ENCODE measurements at regions not wholly inside any gene's neighbourhood (a gene's known extent, or its start where the extent isn't known, plus 50 kb on each side); places are given as distances from the start of the nearest gene placed in this dataset.
"Not testable (repeated sequence)": the region's sequence is repeated elsewhere in the genome, so short reads cannot be mapped to it uniquely, and the experiment has no call there.

DNA sequence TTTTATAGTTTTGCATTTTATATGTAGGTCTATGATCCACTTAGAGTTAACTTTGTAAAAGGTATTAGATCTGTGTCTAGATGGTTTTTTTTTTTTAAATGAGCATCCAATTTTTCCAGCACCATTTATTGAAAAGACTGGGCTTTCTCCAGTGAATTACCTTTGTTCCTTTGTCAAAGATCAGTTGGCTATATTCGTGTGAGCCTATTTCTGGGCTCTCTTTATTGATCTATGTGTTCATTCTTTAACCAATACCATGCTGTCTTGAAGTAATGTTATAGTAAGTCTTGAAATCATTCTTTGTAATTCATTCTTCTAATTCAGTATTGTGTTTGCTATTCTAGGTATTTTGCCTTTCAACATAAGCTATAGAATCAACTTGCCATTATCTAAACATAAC, 165.4 kb upstream of the ARPP21 start:
- H3K4me1 ChIP-seq (ENCODE audit: control insufficient read depth, extremely low read depth, insufficient read depth, low read length) = no peaks in the 10 kb centered on the region
- no peak for TF ChIP-seq EZH2 (IDR thresholded peaks at IDR 0.05; ENCODE audit: low read length)
- no peak for TF ChIP-seq CTCF (optimal IDR thresholded peaks at IDR 0.05 in 1 of 3, IDR thresholded peaks at IDR 0.05 in 1 of 3, conservative IDR thresholded peaks at IDR 0.05 in 1 of 3; ENCODE audit: extremely low read depth in 1 of 3, insufficient read depth in 2 of 3, low read length in 3 of 3)
- H3K9ac ChIP-seq (ENCODE audit: control insufficient read depth, extremely low read depth, insufficient read depth, low read length) = no peak overlapping the region
- no peak overlapping the region for H3K4me2 ChIP-seq (ENCODE audit: control insufficient read depth, extremely low read depth, insufficient read depth, low read depth, low read length)
- dilution Hi-C loops (cut with MboI; ENCODE audit: extremely low pct_ligation_motif_present, low sequenced_read_pairs) = no loop called here
- DNase-seq (ENCODE audit: low read depth, low spot score) (no peak), FAIRE-seq (no peak)
- H3K9me1 ChIP-seq (ENCODE audit: control insufficient read depth, extremely low read depth, insufficient read depth, low read length) = no peaks in the 10 kb centered on the region
- H3K36me3 ChIP-seq (ENCODE audit: control insufficient read depth in 2 of 2, extremely low read depth in 1 of 2, insufficient read depth in 2 of 2, low read length in 2 of 2) = no peaks in the 10 kb centered on the region
- no peaks in the 10 kb centered on the region for H4K20me1 ChIP-seq (ENCODE audit: control insufficient read depth, extremely low read depth, insufficient read depth, low read length)
- no peak overlapping the region for H3K27ac ChIP-seq (ENCODE audit: control insufficient read depth, insufficient read depth, low read length)
- H3K9me3 ChIP-seq (ENCODE audit: control insufficient read depth, low read depth, low read length) = no peaks in the 10 kb centered on the region
- no peak overlapping the region for H2AFZ ChIP-seq (ENCODE audit: control insufficient read depth, low read length)
- H3K79me2 ChIP-seq (ENCODE audit: control insufficient read depth, insufficient read depth, low read length) = no peaks in the 10 kb centered on the region
- H3K4me3 ChIP-seq (ENCODE audit: control insufficient read depth in 2 of 3, extremely low read depth in 1 of 3, insufficient read depth in 2 of 3, low read depth in 1 of 3, low read length in 3 of 3) = no peak overlapping the region
- H3K27me3 ChIP-seq (ENCODE audit: control insufficient read depth, extremely low read depth, insufficient read depth, low read length) = no peaks in the 10 kb centered on the region

DNA sequence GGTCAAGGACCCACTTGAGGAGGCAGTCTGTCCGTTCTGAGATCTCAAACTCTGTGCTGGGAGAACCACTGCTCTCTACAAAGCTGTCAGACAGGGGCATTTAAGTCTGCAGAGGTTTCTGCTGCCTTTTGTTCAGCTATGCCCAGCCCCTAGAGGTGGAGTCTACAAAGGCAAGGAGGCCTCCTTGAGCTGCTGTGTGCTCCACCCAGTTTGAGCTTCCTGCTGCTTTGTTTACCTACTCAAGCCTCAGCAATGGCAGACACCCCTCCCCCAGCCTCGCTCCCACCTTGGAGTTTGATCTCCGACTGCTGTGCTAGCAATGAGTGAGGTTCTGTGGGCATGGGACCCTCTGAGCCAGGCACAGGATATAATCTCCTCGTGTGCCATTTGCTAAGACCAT, 156.8 kb upstream of the ARPP21 start:
- H3K27ac ChIP-seq (ENCODE audit: control insufficient read depth, insufficient read depth, low read length); DNase-seq (ENCODE audit: low read depth, low spot score); H3K79me2 ChIP-seq (ENCODE audit: control insufficient read depth, insufficient read depth, low read length); H3K9ac ChIP-seq (ENCODE audit: control insufficient read depth, extremely low read depth, insufficient read depth, low read length); H3K36me3 ChIP-seq (ENCODE audit: control insufficient read depth in 2 of 2, extremely low read depth in 1 of 2, insufficient read depth in 2 of 2, low read length in 2 of 2); H3K4me3 ChIP-seq (ENCODE audit: control insufficient read depth in 2 of 3, extremely low read depth in 1 of 3, insufficient read depth in 2 of 3, low read depth in 1 of 3, low read length in 3 of 3); dilution Hi-C loops (cut with MboI; ENCODE audit: extremely low pct_ligation_motif_present, low sequenced_read_pairs); H3K4me1 ChIP-seq (ENCODE audit: control insufficient read depth, extremely low read depth, insufficient read depth, low read length); H3K9me1 ChIP-seq (ENCODE audit: control insufficient read depth, extremely low read depth, insufficient read depth, low read length); H3K4me2 ChIP-seq (ENCODE audit: control insufficient read depth, extremely low read depth, insufficient read depth, low read depth, low read length); H2AFZ ChIP-seq (ENCODE audit: control insufficient read depth, low read length); H3K9me3 ChIP-seq (ENCODE audit: control insufficient read depth, low read depth, low read length); FAIRE-seq; H4K20me1 ChIP-seq (ENCODE audit: control insufficient read depth, extremely low read depth, insufficient read depth, low read length); H3K27me3 ChIP-seq (ENCODE audit: control insufficient read depth, extremely low read depth, insufficient read depth, low read length): not testable (repeated sequence)

DNA sequence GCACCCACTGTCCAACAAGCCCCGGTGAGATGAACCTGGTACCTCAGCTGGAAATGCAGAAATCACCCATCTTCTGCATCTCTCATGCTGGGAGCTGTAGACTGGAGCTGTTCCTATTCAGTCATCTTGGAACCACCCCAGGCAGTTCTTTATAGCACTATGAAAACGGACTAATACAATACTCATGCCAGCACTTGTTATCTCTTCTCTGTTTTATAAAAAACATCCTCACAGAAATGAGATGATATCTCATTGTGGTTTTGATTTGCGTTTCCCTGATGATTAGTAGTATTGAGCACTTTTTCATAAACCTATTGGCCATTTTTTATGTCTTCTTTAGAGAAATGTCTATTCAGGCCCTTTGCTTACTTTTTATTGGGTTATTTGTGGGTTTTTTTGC, 156.2 kb upstream of the ARPP21 start:
- no peak overlapping the region for H3K4me2 ChIP-seq (ENCODE audit: control insufficient read depth, extremely low read depth, insufficient read depth, low read depth, low read length)
- TF ChIP-seq EZH2 (IDR thresholded peaks at IDR 0.05; ENCODE audit: low read length) (no peak), CTCF (optimal IDR thresholded peaks at IDR 0.05 in 1 of 3, IDR thresholded peaks at IDR 0.05 in 1 of 3, conservative IDR thresholded peaks at IDR 0.05 in 1 of 3; ENCODE audit: extremely low read depth in 1 of 3, insufficient read depth in 2 of 3, low read length in 3 of 3) (no peak)
- H3K27me3 ChIP-seq (ENCODE audit: control insufficient read depth, extremely low read depth, insufficient read depth, low read length) = no peaks in the 10 kb centered on the region
- H3K4me3 ChIP-seq (ENCODE audit: control insufficient read depth in 2 of 3, extremely low read depth in 1 of 3, insufficient read depth in 2 of 3, low read depth in 1 of 3, low read length in 3 of 3) = no peak overlapping the region
- no peaks in the 10 kb centered on the region for H3K9me1 ChIP-seq (ENCODE audit: control insufficient read depth, extremely low read depth, insufficient read depth, low read length)
- no peak overlapping the region for H3K27ac ChIP-seq (ENCODE audit: control insufficient read depth, insufficient read depth, low read length)
- H2AFZ ChIP-seq (ENCODE audit: control insufficient read depth, low read length) = no peak overlapping the region
- H3K9me3 ChIP-seq (ENCODE audit: control insufficient read depth, low read depth, low read length) = no peaks in the 10 kb centered on the region
- FAIRE-seq (no peak), DNase-seq (ENCODE audit: low read depth, low spot score) (no peak)
- dilution Hi-C loops (cut with MboI; ENCODE audit: extremely low pct_ligation_motif_present, low sequenced_read_pairs) = no loop called here
- no peaks in the 10 kb centered on the region for H3K4me1 ChIP-seq (ENCODE audit: control insufficient read depth, extremely low read depth, insufficient read depth, low read length)
- no peaks in the 10 kb centered on the region for H3K36me3 ChIP-seq (ENCODE audit: control insufficient read depth in 2 of 2, extremely low read depth in 1 of 2, insufficient read depth in 2 of 2, low read length in 2 of 2)
- no peaks in the 10 kb centered on the region for H4K20me1 ChIP-seq (ENCODE audit: control insufficient read depth, extremely low read depth, insufficient read depth, low read length)
- no peak overlapping the region for H3K9ac ChIP-seq (ENCODE audit: control insufficient read depth, extremely low read depth, insufficient read depth, low read length)
- no peaks in the 10 kb centered on the region for H3K79me2 ChIP-seq (ENCODE audit: control insufficient read depth, insufficient read depth, low read length)

All from keratinocyte (primary cell).